ENCODE measurements at regions not wholly inside any gene's neighbourhood (a gene's known extent, or its start where the extent isn't known, plus 50 kb on each side); places are given as distances from the start of the nearest gene placed in this dataset.

DNA sequence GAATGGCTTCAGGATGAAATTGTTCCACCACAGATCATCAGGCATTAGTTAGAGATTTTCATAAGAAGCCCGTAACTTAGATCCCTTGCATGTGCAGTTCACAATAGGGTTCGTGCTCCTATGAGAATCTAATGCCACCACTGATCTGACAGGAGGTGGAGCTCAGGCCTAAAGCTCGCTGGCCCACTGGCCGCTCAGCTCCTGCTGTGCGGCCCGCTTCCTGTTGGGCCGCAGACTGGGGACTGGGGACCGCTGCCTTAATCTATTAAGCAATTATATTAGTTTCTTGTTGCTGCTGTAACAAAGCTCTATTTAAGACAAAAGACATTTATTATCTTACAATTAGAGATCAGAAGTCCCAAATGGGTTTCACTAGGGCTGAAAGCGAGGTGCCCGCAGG is 205.6 kb downstream of the LARP7 start:
- Mint-ChIP-seq H3K27ac (no peak overlapping the region), H3K4me1 (no peaks in the 10 kb centered on the region), H3K27me3 (peaks cover 2 to 18% of the 10 kb centered on the region in 2 donors), H3K9me3 (peaks cover 0 to 5% (median 0%) of the 10 kb centered on the region in 3 donors), H3K36me3 (no peaks in the 10 kb centered on the region), H3K4me3 (no peak overlapping the region)
- ChIA-PET POLR2A (no interaction called here), CTCF (no interaction called here)
- H3K9me3 ChIP-seq: no peaks in the 10 kb centered on the region
- H3K4me1 ChIP-seq (ENCODE audit: control insufficient read depth in 1 of 2, extremely low read depth in 1 of 2, insufficient read depth in 2 of 2, low read length in 2 of 2): no peaks in the 10 kb centered on the region
- WGBS (ENCODE audit: insufficient coverage): 70% methylated on average over 3 of the region's 10 CpGs
- H3K4me3 ChIP-seq (ENCODE audit: control insufficient read depth in 1 of 2, extremely low read depth in 1 of 2, low read length in 1 of 2): no peak overlapping the region
- ATAC-seq (replicated peaks in 1 of 4) (no peak), DNase-seq (no peak)
- no peak overlapping the region for H3K27ac ChIP-seq (ENCODE audit: low read length)
- H3K27me3 ChIP-seq (replicated peaks in 1 of 2; ENCODE audit: control insufficient read depth in 2 of 2, extremely low read depth in 1 of 2, insufficient read depth in 2 of 2, low read length in 1 of 2): peaks cover 0 to under 1% of the 10 kb centered on the region in 2 experiments
- no peaks in the 10 kb centered on the region for H3K36me3 ChIP-seq (ENCODE audit: control insufficient read depth in 2 of 2, extremely low read depth in 1 of 2, insufficient read depth in 1 of 2, low read length in 1 of 2)

- DNase-seq (no peak), ATAC-seq (replicated peaks in 1 of 4) (no peak)
- Histone ChIP-seq H3K27me3 (replicated peaks in 1 of 2; ENCODE audit: control insufficient read depth in 2 of 2, extremely low read depth in 1 of 2, insufficient read depth in 2 of 2, low read length in 1 of 2) (no peaks in the 10 kb centered on the region), H3K9me3 (no peaks in the 10 kb centered on the region), H3K4me1 (ENCODE audit: control insufficient read depth in 1 of 2, extremely low read depth in 1 of 2, insufficient read depth in 2 of 2, low read length in 2 of 2) (no peaks in the 10 kb centered on the region), H3K36me3 (ENCODE audit: control insufficient read depth in 2 of 2, extremely low read depth in 1 of 2, insufficient read depth in 1 of 2, low read length in 1 of 2) (no peaks in the 10 kb centered on the region), H3K27ac (ENCODE audit: low read length) (no peak overlapping the region), H3K4me3 (ENCODE audit: control insufficient read depth in 1 of 2, extremely low read depth in 1 of 2, low read length in 1 of 2) (no peak overlapping the region)
- H3K4me3 Mint-ChIP-seq: no peak overlapping the region
- WGBS (ENCODE audit: insufficient coverage): 43% methylated on average over 1 of the region's 3 CpGs
- no peaks in the 10 kb centered on the region for H3K4me1 Mint-ChIP-seq
- POLR2A ChIA-PET: no interaction called here
- H3K36me3 Mint-ChIP-seq: no peaks in the 10 kb centered on the region
- peaks cover 0 to 5% (median 0%) of the 10 kb centered on the region in 3 donors for H3K9me3 Mint-ChIP-seq
- CTCF ChIA-PET: no interaction called here
- H3K27me3 Mint-ChIP-seq: peaks cover 2 to 7% of the 10 kb centered on the region in 2 donors
- H3K27ac Mint-ChIP-seq: no peak overlapping the region
Measured at GRCh38 chr4:112845386-112845785, 204.1 kb upstream of the ANK2 start.

GRCh38 chr4:112847045-112847444 is 202.4 kb upstream of the ANK2 start:
- no peaks in the 10 kb centered on the region for H3K36me3 ChIP-seq (ENCODE audit: control insufficient read depth in 2 of 2, extremely low read depth in 1 of 2, insufficient read depth in 1 of 2, low read length in 1 of 2)
- DNase-seq (no peak), ATAC-seq (replicated peaks in 1 of 4) (no peak)
- H3K4me3 Mint-ChIP-seq: no peak overlapping the region
- no peak overlapping the region for H3K27ac Mint-ChIP-seq
- peaks cover 0 to 6% of the 10 kb centered on the region in 2 donors for H3K27me3 Mint-ChIP-seq
- H3K9me3 ChIP-seq: no peaks in the 10 kb centered on the region
- no peak overlapping the region for H3K4me3 ChIP-seq (ENCODE audit: control insufficient read depth in 1 of 2, extremely low read depth in 1 of 2, low read length in 1 of 2)
- no peaks in the 10 kb centered on the region for H3K4me1 ChIP-seq (ENCODE audit: control insufficient read depth in 1 of 2, extremely low read depth in 1 of 2, insufficient read depth in 2 of 2, low read length in 2 of 2)
- ChIA-PET CTCF (no interaction called here), POLR2A (no interaction called here)
- H3K27ac ChIP-seq (ENCODE audit: low read length): no peak overlapping the region
- H3K36me3 Mint-ChIP-seq: no peaks in the 10 kb centered on the region
- H3K9me3 Mint-ChIP-seq: peaks cover 0 to 5% (median 3%) of the 10 kb centered on the region in 3 donors
- H3K4me1 Mint-ChIP-seq: no peaks in the 10 kb centered on the region
- 80% methylated on average over 3 of the region's 4 CpGs for WGBS (ENCODE audit: insufficient coverage)
- H3K27me3 ChIP-seq (replicated peaks in 1 of 2; ENCODE audit: control insufficient read depth in 2 of 2, extremely low read depth in 1 of 2, insufficient read depth in 2 of 2, low read length in 1 of 2): no peaks in the 10 kb centered on the region

GRCh38 chr4:112847781-112848180 is 201.7 kb upstream of the ANK2 start:
- ATAC-seq (replicated peaks in 1 of 4) (no peak), DNase-seq (no peak)
- CTCF ChIA-PET: no interaction called here
- H3K36me3 Mint-ChIP-seq: no peaks in the 10 kb centered on the region
- H3K4me1 ChIP-seq (ENCODE audit: control insufficient read depth in 1 of 2, extremely low read depth in 1 of 2, insufficient read depth in 2 of 2, low read length in 2 of 2): no peaks in the 10 kb centered on the region
- H3K27me3 Mint-ChIP-seq: peaks cover 0 to 6% of the 10 kb centered on the region in 2 donors
- peaks cover 0 to 5% (median 3%) of the 10 kb centered on the region in 3 donors for H3K9me3 Mint-ChIP-seq
- no peak overlapping the region for H3K4me3 ChIP-seq (ENCODE audit: control insufficient read depth in 1 of 2, extremely low read depth in 1 of 2, low read length in 1 of 2)
- H3K27ac Mint-ChIP-seq: no peak overlapping the region
- no peaks in the 10 kb centered on the region for H3K36me3 ChIP-seq (ENCODE audit: control insufficient read depth in 2 of 2, extremely low read depth in 1 of 2, insufficient read depth in 1 of 2, low read length in 1 of 2)
- H3K9me3 ChIP-seq: no peaks in the 10 kb centered on the region
- H3K4me3 Mint-ChIP-seq: no peak overlapping the region
- POLR2A ChIA-PET: interaction anchor here in 1 of 2 donors (0.7 kb wide), 1 partner anchor 159 kb away, joined by 3 read pairs; no protein-coding TSS in a partner anchor
- H3K27ac ChIP-seq (ENCODE audit: low read length): no peak overlapping the region
- peaks cover 0 to under 1% of the 10 kb centered on the region in 2 experiments for H3K27me3 ChIP-seq (replicated peaks in 1 of 2; ENCODE audit: control insufficient read depth in 2 of 2, extremely low read depth in 1 of 2, insufficient read depth in 2 of 2, low read length in 1 of 2)
- H3K4me1 Mint-ChIP-seq: no peaks in the 10 kb centered on the region
- WGBS (ENCODE audit: insufficient coverage): 80% methylated on average over 1 of the region's 4 CpGs

DNA sequence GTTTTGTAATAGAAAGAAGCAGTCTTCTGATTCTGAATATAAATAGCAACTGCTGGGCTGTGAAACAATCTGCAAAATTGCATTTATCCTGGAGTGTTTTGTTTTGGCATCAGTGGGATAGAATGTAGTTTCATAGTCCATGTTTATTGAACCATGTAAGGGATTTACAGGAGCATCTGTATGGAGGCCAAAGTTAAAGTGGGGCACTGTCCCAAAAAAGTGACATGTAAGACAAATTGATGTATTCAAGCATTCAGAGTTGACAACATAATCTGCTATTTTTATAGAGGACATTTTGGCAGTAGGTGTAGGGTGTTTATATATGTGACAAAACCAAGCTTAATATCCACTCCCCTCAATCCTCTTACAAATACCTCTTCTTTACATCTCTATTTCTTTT is 200.5 kb upstream of the ANK2 start:
- Histone ChIP-seq H3K4me1 (ENCODE audit: control insufficient read depth in 1 of 2, extremely low read depth in 1 of 2, insufficient read depth in 2 of 2, low read length in 2 of 2) (no peaks in the 10 kb centered on the region), H3K9me3 (no peaks in the 10 kb centered on the region), H3K27ac (ENCODE audit: low read length) (no peak overlapping the region), H3K36me3 (ENCODE audit: control insufficient read depth in 2 of 2, extremely low read depth in 1 of 2, insufficient read depth in 1 of 2, low read length in 1 of 2) (no peaks in the 10 kb centered on the region), H3K4me3 (ENCODE audit: control insufficient read depth in 1 of 2, extremely low read depth in 1 of 2, low read length in 1 of 2) (no peak overlapping the region), H3K27me3 (replicated peaks in 1 of 2; ENCODE audit: control insufficient read depth in 2 of 2, extremely low read depth in 1 of 2, insufficient read depth in 2 of 2, low read length in 1 of 2) (peaks cover 0 to 3% of the 10 kb centered on the region in 2 experiments)
- no peak overlapping the region for H3K4me3 Mint-ChIP-seq
- peaks cover 0 to 5% (median 3%) of the 10 kb centered on the region in 3 donors for H3K9me3 Mint-ChIP-seq
- no peaks in the 10 kb centered on the region for H3K36me3 Mint-ChIP-seq
- ATAC-seq (replicated peaks in 1 of 4) (no peak), DNase-seq (no peak)
- no peak overlapping the region for H3K27ac Mint-ChIP-seq
- CTCF ChIA-PET: no interaction called here
- POLR2A ChIA-PET: interaction anchor here in 1 of 2 donors (0.6 kb wide), 1 partner anchor 92 kb away, joined by 9 read pairs; no protein-coding TSS in a partner anchor
- H3K4me1 Mint-ChIP-seq: no peaks in the 10 kb centered on the region
- peaks cover 0 to 8% of the 10 kb centered on the region in 2 donors for H3K27me3 Mint-ChIP-seq

DNA sequence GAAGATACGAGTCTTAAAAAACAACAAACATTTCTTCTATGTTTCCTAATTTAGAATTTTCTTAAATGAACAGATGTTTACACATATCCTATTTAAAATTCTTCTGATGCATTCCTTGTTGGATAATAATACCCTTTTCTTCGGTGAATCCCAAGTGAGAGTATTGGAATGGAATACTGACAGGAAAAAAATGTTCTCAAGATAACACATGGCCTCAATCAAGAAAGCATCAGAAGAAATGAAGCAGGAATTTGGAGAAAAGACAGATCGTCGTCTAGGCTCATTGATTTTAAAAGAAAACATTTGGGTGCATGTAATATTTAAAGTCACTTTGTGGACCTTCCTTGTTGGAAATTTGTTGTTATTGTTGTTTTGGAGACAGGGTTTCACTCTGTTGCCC is 196.9 kb upstream of the ANK2 start:
- Histone ChIP-seq H3K4me3 (ENCODE audit: control insufficient read depth in 1 of 2, extremely low read depth in 1 of 2, low read length in 1 of 2) (no peak overlapping the region), H3K27me3 (replicated peaks in 1 of 2; ENCODE audit: control insufficient read depth in 2 of 2, extremely low read depth in 1 of 2, insufficient read depth in 2 of 2, low read length in 1 of 2) (peaks cover 0 to 3% of the 10 kb centered on the region in 2 experiments), H3K36me3 (ENCODE audit: control insufficient read depth in 2 of 2, extremely low read depth in 1 of 2, insufficient read depth in 1 of 2, low read length in 1 of 2) (no peaks in the 10 kb centered on the region), H3K27ac (ENCODE audit: low read length) (no peak overlapping the region), H3K9me3 (no peaks in the 10 kb centered on the region), H3K4me1 (ENCODE audit: control insufficient read depth in 1 of 2, extremely low read depth in 1 of 2, insufficient read depth in 2 of 2, low read length in 2 of 2) (no peaks in the 10 kb centered on the region)
- ChIA-PET POLR2A (no interaction called here), CTCF (no interaction called here)
- Mint-ChIP-seq H3K36me3 (no peaks in the 10 kb centered on the region), H3K9me3 (peaks cover 0 to 3% (median 0%) of the 10 kb centered on the region in 3 donors), H3K4me3 (no peak overlapping the region), H3K27ac (no peak overlapping the region), H3K27me3 (peaks cover 0 to 12% of the 10 kb centered on the region in 2 donors), H3K4me1 (no peaks in the 10 kb centered on the region)
- no peak for DNase-seq
- 100% methylated on average over 1 of the region's 4 CpGs for WGBS (ENCODE audit: insufficient coverage)
- ATAC-seq (replicated peaks in 1 of 4): no peak

DNA sequence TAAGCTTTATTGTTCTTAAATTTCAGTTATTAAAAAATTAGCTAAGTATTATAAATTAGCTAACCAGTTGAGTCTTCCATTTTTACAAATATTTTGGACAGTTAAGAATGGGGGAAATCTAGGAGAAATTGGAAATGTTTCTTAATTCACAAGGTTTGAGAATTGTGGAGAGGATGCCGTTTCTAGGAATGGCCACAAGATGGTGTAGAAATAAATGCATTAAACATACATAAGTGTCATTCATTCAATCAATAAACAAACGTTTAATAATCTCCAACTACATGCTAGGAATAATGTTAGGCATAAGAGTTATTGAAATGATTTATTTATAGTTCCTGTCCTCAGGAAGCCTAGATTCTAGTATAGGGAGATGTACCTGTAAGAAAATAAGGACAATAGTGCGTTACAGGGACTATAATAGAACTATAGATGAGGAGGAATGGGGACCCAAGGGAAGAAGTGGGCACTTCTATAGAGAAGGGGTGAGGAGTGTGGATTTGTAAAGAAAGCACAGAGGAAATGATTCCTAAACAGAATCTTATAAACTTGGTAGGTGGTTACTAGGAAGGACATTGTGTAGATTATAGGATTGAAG is 195.7 kb upstream of the ANK2 start:
- Histone ChIP-seq H3K27me3 (replicated peaks in 1 of 2; ENCODE audit: control insufficient read depth in 2 of 2, extremely low read depth in 1 of 2, insufficient read depth in 2 of 2, low read length in 1 of 2) (peaks cover 0 to 3% of the 10 kb centered on the region in 2 experiments), H3K27ac (ENCODE audit: low read length) (no peak overlapping the region), H3K4me3 (ENCODE audit: control insufficient read depth in 1 of 2, extremely low read depth in 1 of 2, low read length in 1 of 2) (no peak overlapping the region), H3K4me1 (ENCODE audit: control insufficient read depth in 1 of 2, extremely low read depth in 1 of 2, insufficient read depth in 2 of 2, low read length in 2 of 2) (no peaks in the 10 kb centered on the region), H3K9me3 (no peaks in the 10 kb centered on the region), H3K36me3 (ENCODE audit: control insufficient read depth in 2 of 2, extremely low read depth in 1 of 2, insufficient read depth in 1 of 2, low read length in 1 of 2) (no peaks in the 10 kb centered on the region)
- no peak for DNase-seq
- ChIA-PET POLR2A (no interaction called here), CTCF (no interaction called here)
- ATAC-seq (replicated peaks in 1 of 4): no peak
- WGBS (ENCODE audit: insufficient coverage): 80% methylated on average over 1 of the region's 3 CpGs
- Mint-ChIP-seq H3K27me3 (peaks cover 0 to 12% of the 10 kb centered on the region in 2 donors), H3K36me3 (no peaks in the 10 kb centered on the region), H3K4me1 (no peaks in the 10 kb centered on the region), H3K9me3 (peaks cover 0 to 3% (median 0%) of the 10 kb centered on the region in 3 donors), H3K27ac (no peak overlapping the region), H3K4me3 (no peak overlapping the region)
